ENCODE measurements at regions not wholly inside any gene's neighbourhood (a gene's known extent, or its start where the extent isn't known, plus 50 kb on each side); places are given as distances from the start of the nearest gene placed in this dataset.

GRCh38 chr9:7984203-7984602 lies 184.6 kb upstream of the DMAC1 start:
- no peak for DNase-seq (ENCODE audit: low spot score)
- ATAC-seq (ENCODE audit: low FRiP score) = no peak
- no peak for TF ChIP-seq CTCF (IDR thresholded peaks at IDR 0.05)

GRCh38 chr9:7983490-7983889 lies 183.9 kb upstream of the DMAC1 start:
- no peak for DNase-seq (ENCODE audit: low spot score)
- ATAC-seq (ENCODE audit: low FRiP score) = no peak
- no peak for TF ChIP-seq CTCF (IDR thresholded peaks at IDR 0.05)

- ATAC-seq (ENCODE audit: low FRiP score) (no peak), DNase-seq (ENCODE audit: low spot score) (no peak)
- TF ChIP-seq CTCF (IDR thresholded peaks at IDR 0.05) = no peak
Observed at GRCh38 chr9:7982907-7983306, 183.3 kb upstream of the DMAC1 start.

- no peak for TF ChIP-seq CTCF (IDR thresholded peaks at IDR 0.05)
- DNase-seq (ENCODE audit: low spot score) (no peak), ATAC-seq (ENCODE audit: low FRiP score) (no peak)
Observed at GRCh38 chr9:7980691-7981289, 181.2 kb upstream of the DMAC1 start.

- DNase-seq (ENCODE audit: low spot score) (no peak), ATAC-seq (ENCODE audit: low FRiP score) (no peak)
- TF ChIP-seq CTCF (IDR thresholded peaks at IDR 0.05) = no peak
Observed at GRCh38 chr9:7980041-7980440, 180.5 kb upstream of the DMAC1 start.

- TF ChIP-seq CTCF (IDR thresholded peaks at IDR 0.05) = no peak
- DNase-seq (ENCODE audit: low spot score) (no peak), ATAC-seq (ENCODE audit: low FRiP score) (no peak)
Observed at GRCh38 chr9:7979611-7980010, 180.0 kb upstream of the DMAC1 start.

GRCh38 chr9:7977586-7977985 lies 178.0 kb upstream of the DMAC1 start:
- TF ChIP-seq CTCF (IDR thresholded peaks at IDR 0.05) = no peak
- ATAC-seq (ENCODE audit: low FRiP score) (no peak), DNase-seq (ENCODE audit: low spot score) (no peak)
